ENCODE measurements at regions not wholly inside any gene's neighbourhood (a gene's known extent, or its start where the extent isn't known, plus 50 kb on each side); places are given as distances from the start of the nearest gene placed in this dataset.

DNA sequence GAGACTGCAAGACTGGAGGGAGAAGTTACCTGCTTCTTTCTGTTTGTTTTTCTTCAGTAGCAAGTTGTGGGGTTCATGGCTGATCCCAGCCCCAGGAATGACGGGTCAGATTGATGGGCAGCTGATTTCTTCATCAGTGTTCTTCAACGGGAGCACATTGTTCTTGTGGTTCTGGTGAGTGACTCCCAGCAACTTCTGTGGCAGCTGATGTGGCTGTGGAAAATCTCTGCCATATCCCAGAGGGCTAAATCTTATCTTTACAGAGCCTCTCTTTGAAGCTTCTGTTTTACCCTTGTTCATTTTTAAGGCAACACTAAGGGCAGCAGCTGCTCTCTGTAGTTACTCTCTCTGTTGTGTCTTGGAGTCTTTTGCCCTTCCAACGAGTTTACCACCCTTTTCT, 710.3 kb downstream of the PRELID2 start:
- no peak for DNase-seq (ENCODE audit: low read depth)
- TF ChIP-seq CTCF (conservative IDR thresholded peaks at IDR 0.05; ENCODE audit: low read depth, low read length) = no peak
- no peak overlapping the region for H3K4me3 ChIP-seq (ENCODE audit: low read depth, low read length)

DNA sequence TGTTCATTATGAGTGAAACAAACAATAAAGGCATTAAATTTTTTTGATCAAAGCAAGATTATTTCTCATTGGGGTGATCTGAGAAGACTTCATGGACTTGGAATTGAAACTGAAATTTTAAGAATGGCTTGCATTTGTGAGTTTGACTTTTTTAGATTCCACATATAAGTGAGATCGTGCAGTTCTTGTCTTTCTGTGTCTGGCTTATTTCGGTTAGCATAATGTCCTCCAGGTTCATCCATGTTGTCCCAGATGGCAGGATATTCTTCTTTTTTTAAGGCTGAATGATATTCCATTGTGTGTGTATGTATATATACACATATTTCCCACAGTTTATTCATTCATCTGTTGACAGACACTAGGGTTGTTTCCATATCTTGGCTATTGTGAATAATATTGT, 716.5 kb downstream of the PRELID2 start:
- H3K4me3 ChIP-seq (ENCODE audit: low read depth, low read length) = no peak overlapping the region
- no peak for TF ChIP-seq CTCF (conservative IDR thresholded peaks at IDR 0.05; ENCODE audit: low read depth, low read length)
- DNase-seq (ENCODE audit: low read depth) = no peak

GRCh38 chr5:145118127-145118526, 717.0 kb downstream of the PRELID2 start:
- H3K4me3 ChIP-seq (ENCODE audit: low read depth, low read length) = no peak overlapping the region
- no peak for DNase-seq (ENCODE audit: low read depth)
- no peak for TF ChIP-seq CTCF (conservative IDR thresholded peaks at IDR 0.05; ENCODE audit: low read depth, low read length)

GRCh38 chr5:145117285-145117684, 717.9 kb downstream of the PRELID2 start:
- no peak for TF ChIP-seq CTCF (conservative IDR thresholded peaks at IDR 0.05; ENCODE audit: low read depth, low read length)
- H3K4me3 ChIP-seq (ENCODE audit: low read depth, low read length) = no peak overlapping the region
- DNase-seq (ENCODE audit: low read depth) = no peak

DNA sequence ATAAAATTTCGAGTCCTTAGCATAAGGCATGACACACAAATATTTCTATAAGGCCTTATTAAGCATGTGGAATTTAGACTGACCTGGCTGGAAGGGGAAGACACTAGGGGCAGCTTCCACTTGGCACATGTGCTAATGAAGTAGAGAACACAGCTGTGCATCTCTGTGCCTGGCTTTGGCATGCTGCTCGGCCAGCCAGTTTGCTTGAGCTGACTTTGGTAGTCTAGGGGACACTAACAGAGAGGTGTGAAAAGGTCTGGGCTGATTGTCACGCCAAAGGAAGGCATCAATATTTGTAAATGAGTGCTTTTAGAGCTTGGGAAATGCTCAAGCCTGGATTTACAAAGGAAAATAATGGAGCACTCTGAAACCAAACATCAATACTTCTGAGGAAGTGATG, 723.7 kb downstream of the PRELID2 start:
- DNase-seq (ENCODE audit: low read depth) = no peak
- no peak overlapping the region for H3K4me3 ChIP-seq (ENCODE audit: low read depth, low read length)
- no peak for TF ChIP-seq CTCF (conservative IDR thresholded peaks at IDR 0.05; ENCODE audit: low read depth, low read length)

GRCh38 chr5:145110834-145111233, 724.3 kb downstream of the PRELID2 start:
- H3K4me3 ChIP-seq (ENCODE audit: low read depth, low read length) = no peak overlapping the region
- no peak for TF ChIP-seq CTCF (conservative IDR thresholded peaks at IDR 0.05; ENCODE audit: low read depth, low read length)
- DNase-seq (ENCODE audit: low read depth) = peak; percentile 18

DNA sequence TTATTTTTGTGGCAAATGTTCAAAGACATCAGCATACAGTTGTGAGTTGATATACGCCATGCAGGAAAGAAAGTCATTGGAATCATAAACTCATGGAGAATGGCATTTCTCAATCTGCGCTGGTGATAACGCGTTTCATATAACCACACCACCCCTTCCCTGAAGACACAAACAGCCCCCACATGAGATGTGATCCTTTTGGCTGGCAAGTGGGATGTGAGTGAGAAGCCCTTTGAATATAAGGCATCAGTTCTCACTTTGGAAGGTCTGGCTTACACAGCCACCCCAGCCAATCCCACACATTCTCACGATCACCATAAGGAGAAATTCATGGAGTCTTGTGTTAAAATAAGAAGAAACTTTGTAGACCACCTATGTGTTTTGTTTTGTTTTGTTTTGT, 725.0 kb downstream of the PRELID2 start:
- H3K4me3 ChIP-seq (ENCODE audit: low read depth, low read length) = no peak overlapping the region
- no peak for TF ChIP-seq CTCF (conservative IDR thresholded peaks at IDR 0.05; ENCODE audit: low read depth, low read length)
- no peak for DNase-seq (ENCODE audit: low read depth)

Data from choroid plexus epithelial cell (primary cell).